Liver (tissue), 8 donors: ENCODE measurements at regions not wholly inside any gene's neighbourhood (a gene's known extent, or its start where the extent isn't known, plus 50 kb on each side); places are given as distances from the start of the nearest gene placed in this dataset.

Experiments used
- DNase-seq: peaks from one replicate; pipeline ENCODE4 v3.0.0-alpha.2; 2017; ENCODE audit warnings: low spot score
- H3K27ac ChIP-seq, 2 donors: one replicate each; pipeline ENCODE4 v1.7.0; 2013; ENCODE audit warnings: inconsistent platforms in 2 of 2, low read length in 2 of 2, control low read depth in 1 of 2, low read depth in 1 of 2, mild to moderate bottlenecking in 1 of 2
- H3K27me3 ChIP-seq, 4 donors: one replicate each; pipeline versions ENCODE4 v1.6.1 to v1.7.0; 2013; ENCODE audit warnings: low read length in 3 of 4, inconsistent platforms in 1 of 4, mild to moderate bottlenecking in 1 of 4, moderate library complexity in 1 of 4; ENCODE audit not compliant: control insufficient read depth in 4 of 4, insufficient read depth in 4 of 4
- H3K36me3 ChIP-seq, 4 donors: one replicate each; pipeline versions ENCODE4 v1.6.1 to v1.7.0; 2013; ENCODE audit warnings: low read length in 3 of 4, mild to moderate bottlenecking in 3 of 4, low read depth in 1 of 4, moderate library complexity in 1 of 4; ENCODE audit not compliant: control insufficient read depth in 4 of 4, insufficient read depth in 3 of 4
- H3K4me1 ChIP-seq, 4 donors: one replicate each; pipeline versions ENCODE4 v1.6.1 to v1.7.0; 2013; ENCODE audit warnings: low read length in 3 of 4, mild to moderate bottlenecking in 3 of 4, moderate library complexity in 1 of 4; ENCODE audit not compliant: control insufficient read depth in 4 of 4, insufficient read depth in 4 of 4
- H3K4me3 ChIP-seq, 3 donors: one replicate each; pipeline versions ENCODE4 v1.6.1 to v1.7.0; 2013; ENCODE audit warnings: low read length in 3 of 3, control low read depth in 1 of 3, low read depth in 1 of 3, mild to moderate bottlenecking in 1 of 3
- H3K9ac ChIP-seq, 2 donors: one replicate each; pipeline ENCODE4 v1.7.0; 2013; ENCODE audit warnings: low read length in 2 of 2, mild to moderate bottlenecking in 2 of 2, moderate library complexity in 2 of 2, control low read depth in 1 of 2, low read depth in 1 of 2
- H3K9me3 ChIP-seq, 4 donors: one replicate each; pipeline versions ENCODE4 v1.6.1 to v1.7.0; 2013; ENCODE audit warnings: low read length in 3 of 4; ENCODE audit not compliant: control insufficient read depth in 4 of 4
- EGR1 ChIP-seq, 2 donors: IDR thresholded peaks; 2 replicates each; pipeline ENCODE4 v1.6.1; 2016 to 2018; ENCODE audit warnings: antibody characterized with exemption in 2 of 2, low read depth in 2 of 2
- FOXA1 ChIP-seq: IDR thresholded peaks from 2 replicates; pipeline ENCODE4 v1.6.1; 2016; ENCODE audit warnings: antibody characterized with exemption
- FOXA2 ChIP-seq: IDR thresholded peaks from 2 replicates; pipeline ENCODE4 v1.6.1; 2016; ENCODE audit warnings: antibody characterized with exemption
- GABPA ChIP-seq, 2 donors: IDR thresholded peaks in 1 of 2; conservative IDR thresholded peaks in 1 of 2; 2 replicates each; pipeline ENCODE4 v1.6.1; 2016; ENCODE audit warnings: antibody characterized with exemption in 2 of 2, mild to moderate bottlenecking in 1 of 2, moderate library complexity in 1 of 2
- HNF4A ChIP-seq, 2 donors: conservative IDR thresholded peaks; 2 replicates each; pipeline ENCODE4 v1.6.1; 2016; ENCODE audit warnings: antibody characterized with exemption in 2 of 2, mild to moderate bottlenecking in 2 of 2
- HNF4G ChIP-seq: IDR thresholded peaks from 2 replicates; pipeline ENCODE4 v1.6.1; 2016; ENCODE audit warnings: antibody characterized with exemption
- JUND ChIP-seq, 2 donors: IDR thresholded peaks; 2 replicates each; pipeline ENCODE4 v1.6.1; 2016; ENCODE audit warnings: antibody characterized with exemption in 2 of 2
- NR2F2 ChIP-seq: IDR thresholded peaks from 2 replicates; pipeline ENCODE4 v1.6.1; 2016; ENCODE audit warnings: antibody characterized with exemption
- RAD21 ChIP-seq, 2 donors: IDR thresholded peaks; 2 replicates each; pipeline ENCODE4 v1.6.1; 2016; ENCODE audit warnings: antibody characterized with exemption in 2 of 2, mild to moderate bottlenecking in 2 of 2
- RXRA ChIP-seq, 2 donors: IDR thresholded peaks; 2 replicates each; pipeline ENCODE4 v1.6.1; 2017 to 2018; ENCODE audit warnings: antibody characterized with exemption in 2 of 2, mild to moderate bottlenecking in 1 of 2
- SP1 ChIP-seq: IDR thresholded peaks from 2 replicates; pipeline ENCODE4 v1.6.1; 2018; ENCODE audit warnings: antibody characterized with exemption, mild to moderate bottlenecking
- TAF1 ChIP-seq: conservative IDR thresholded peaks from 2 replicates; pipeline ENCODE4 v1.6.1; 2016; ENCODE audit warnings: antibody characterized with exemption, mild to moderate bottlenecking
- YY1 ChIP-seq: IDR thresholded peaks from 2 replicates; pipeline ENCODE4 v1.6.1; 2016; ENCODE audit warnings: antibody characterized with exemption, mild to moderate bottlenecking
- WGBS: extraction: QIAGEN DNeasy Blood & Tissue Kit; methylation state at CpG from one replicate; pipeline ENCODE4 v1.1.7; 2013; 5-methylcytosine and 5-hydroxymethylcytosine counted together
- TF ChIP-seq, protein P1 (sequence below): fragments of 150-350 bp; IDR thresholded peaks from 2 replicates; pipeline ENCODE4 v1.5.1; 2017; ENCODE audit warnings: improper control_type of control experiment, low read depth, low read length; ENCODE audit not compliant: missing input control
- TF ChIP-seq, protein P2 (sequence below): IDR thresholded peaks from 2 replicates; pipeline ENCODE4 v1.6.1; 2016; ENCODE audit warnings: antibody characterized with exemption
- TF ChIP-seq, protein P3 (sequence below): IDR thresholded peaks from 2 replicates; pipeline ENCODE4 v1.6.1; 2016; ENCODE audit warnings: antibody characterized with exemption
- TF ChIP-seq, protein P4 (sequence below): IDR thresholded peaks from 2 replicates; pipeline ENCODE4 v1.6.1; 2016; ENCODE audit warnings: antibody characterized with exemption
- TF ChIP-seq, protein P5 (sequence below): IDR thresholded peaks from 2 replicates; pipeline ENCODE4 v1.6.1; 2016; ENCODE audit warnings: antibody characterized with exemption, mild to moderate bottlenecking
- donor health status: healthy.
- donor health status: healthy.
- donor health status: healthy.
- donor health status: healthy.
- donor health status: healthy.

DNA sequence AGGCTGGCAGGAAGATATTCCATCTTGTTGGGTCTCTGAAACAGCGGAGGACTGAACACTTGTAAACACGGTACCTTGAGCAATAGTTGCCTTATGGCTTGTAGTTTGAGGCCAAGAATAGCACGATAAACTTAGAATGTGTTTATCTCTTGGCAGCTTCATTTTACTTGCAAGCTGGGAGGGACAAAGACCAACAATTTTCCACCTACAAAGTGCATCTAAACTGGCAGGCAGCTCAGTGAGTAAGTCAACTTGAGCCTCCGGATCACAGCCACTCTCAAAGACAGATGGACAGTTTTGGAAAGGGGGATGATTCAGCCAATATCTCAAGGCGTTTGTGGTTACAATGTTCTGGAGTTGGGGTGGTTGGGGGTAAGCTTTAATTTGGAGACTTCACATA, 652.6 kb downstream of the CETN3 start:
- 74% methylated on average over 5 of the region's 5 CpGs for WGBS
- no peak for DNase-seq
- Histone ChIP-seq H3K4me1 (no peaks in the 10 kb centered on the region), H3K9me3 (no peaks in the 10 kb centered on the region), H3K4me3 (no peak overlapping the region), H3K27me3 (no peaks in the 10 kb centered on the region), H3K36me3 (no peaks in the 10 kb centered on the region), H3K27ac (no peak overlapping the region), H3K9ac (no peak overlapping the region)
- no peak for TF ChIP-seq TAF1
- TF ChIP-seq, protein P1, sequence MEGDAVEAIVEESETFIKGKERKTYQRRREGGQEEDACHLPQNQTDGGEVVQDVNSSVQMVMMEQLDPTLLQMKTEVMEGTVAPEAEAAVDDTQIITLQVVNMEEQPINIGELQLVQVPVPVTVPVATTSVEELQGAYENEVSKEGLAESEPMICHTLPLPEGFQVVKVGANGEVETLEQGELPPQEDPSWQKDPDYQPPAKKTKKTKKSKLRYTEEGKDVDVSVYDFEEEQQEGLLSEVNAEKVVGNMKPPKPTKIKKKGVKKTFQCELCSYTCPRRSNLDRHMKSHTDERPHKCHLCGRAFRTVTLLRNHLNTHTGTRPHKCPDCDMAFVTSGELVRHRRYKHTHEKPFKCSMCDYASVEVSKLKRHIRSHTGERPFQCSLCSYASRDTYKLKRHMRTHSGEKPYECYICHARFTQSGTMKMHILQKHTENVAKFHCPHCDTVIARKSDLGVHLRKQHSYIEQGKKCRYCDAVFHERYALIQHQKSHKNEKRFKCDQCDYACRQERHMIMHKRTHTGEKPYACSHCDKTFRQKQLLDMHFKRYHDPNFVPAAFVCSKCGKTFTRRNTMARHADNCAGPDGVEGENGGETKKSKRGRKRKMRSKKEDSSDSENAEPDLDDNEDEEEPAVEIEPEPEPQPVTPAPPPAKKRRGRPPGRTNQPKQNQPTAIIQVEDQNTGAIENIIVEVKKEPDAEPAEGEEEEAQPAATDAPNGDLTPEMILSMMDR: no peak

DNA sequence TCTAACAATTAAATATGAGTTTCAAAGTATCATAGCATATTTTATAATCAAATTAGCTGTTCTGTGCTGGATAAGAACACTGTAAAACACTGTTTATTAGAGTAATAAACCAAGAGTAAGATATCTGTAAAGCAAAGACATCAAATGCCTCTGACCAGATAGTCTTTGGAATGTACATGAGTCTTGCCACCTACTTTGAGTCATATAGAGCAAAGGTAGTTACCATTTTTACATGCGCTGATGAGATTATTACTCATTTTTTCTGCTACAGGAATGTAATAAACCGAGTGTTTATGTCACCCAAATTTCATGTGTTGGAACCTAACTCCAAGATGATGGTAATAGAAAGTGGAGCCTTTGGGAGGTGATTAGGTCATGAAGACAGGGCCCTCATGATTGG, 654.5 kb downstream of the CETN3 start:
- TF ChIP-seq RXRA (IDR thresholded peaks at IDR 0.05) (no peak), GABPA (IDR thresholded peaks at IDR 0.05 in 1 of 2, conservative IDR thresholded peaks at IDR 0.05 in 1 of 2) (no peak), SP1 (no peak), YY1 (no peak), EGR1 (IDR thresholded peaks at IDR 0.05; ENCODE audit: low read depth in 2 of 2) (no peak), FOXA2 (no peak), HNF4G (no peak), JUND (IDR thresholded peaks at IDR 0.05) (no peak), HNF4A (conservative IDR thresholded peaks at IDR 0.05) (no peak), TAF1 (no peak), RAD21 (IDR thresholded peaks at IDR 0.05) (no peak), FOXA1 (no peak), NR2F2 (no peak)
- TF ChIP-seq, protein P2, sequence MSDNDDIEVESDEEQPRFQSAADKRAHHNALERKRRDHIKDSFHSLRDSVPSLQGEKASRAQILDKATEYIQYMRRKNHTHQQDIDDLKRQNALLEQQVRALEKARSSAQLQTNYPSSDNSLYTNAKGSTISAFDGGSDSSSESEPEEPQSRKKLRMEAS: no peak
- TF ChIP-seq, protein P3, sequence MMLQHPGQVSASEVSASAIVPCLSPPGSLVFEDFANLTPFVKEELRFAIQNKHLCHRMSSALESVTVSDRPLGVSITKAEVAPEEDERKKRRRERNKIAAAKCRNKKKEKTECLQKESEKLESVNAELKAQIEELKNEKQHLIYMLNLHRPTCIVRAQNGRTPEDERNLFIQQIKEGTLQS: no peak
- TF ChIP-seq, protein P1: no peak
- TF ChIP-seq, protein P4, sequence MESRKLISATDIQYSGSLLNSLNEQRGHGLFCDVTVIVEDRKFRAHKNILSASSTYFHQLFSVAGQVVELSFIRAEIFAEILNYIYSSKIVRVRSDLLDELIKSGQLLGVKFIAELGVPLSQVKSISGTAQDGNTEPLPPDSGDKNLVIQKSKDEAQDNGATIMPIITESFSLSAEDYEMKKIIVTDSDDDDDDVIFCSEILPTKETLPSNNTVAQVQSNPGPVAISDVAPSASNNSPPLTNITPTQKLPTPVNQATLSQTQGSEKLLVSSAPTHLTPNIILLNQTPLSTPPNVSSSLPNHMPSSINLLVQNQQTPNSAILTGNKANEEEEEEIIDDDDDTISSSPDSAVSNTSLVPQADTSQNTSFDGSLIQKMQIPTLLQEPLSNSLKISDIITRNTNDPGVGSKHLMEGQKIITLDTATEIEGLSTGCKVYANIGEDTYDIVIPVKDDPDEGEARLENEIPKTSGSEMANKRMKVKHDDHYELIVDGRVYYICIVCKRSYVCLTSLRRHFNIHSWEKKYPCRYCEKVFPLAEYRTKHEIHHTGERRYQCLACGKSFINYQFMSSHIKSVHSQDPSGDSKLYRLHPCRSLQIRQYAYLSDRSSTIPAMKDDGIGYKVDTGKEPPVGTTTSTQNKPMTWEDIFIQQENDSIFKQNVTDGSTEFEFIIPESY: no peak
- TF ChIP-seq, protein P5, sequence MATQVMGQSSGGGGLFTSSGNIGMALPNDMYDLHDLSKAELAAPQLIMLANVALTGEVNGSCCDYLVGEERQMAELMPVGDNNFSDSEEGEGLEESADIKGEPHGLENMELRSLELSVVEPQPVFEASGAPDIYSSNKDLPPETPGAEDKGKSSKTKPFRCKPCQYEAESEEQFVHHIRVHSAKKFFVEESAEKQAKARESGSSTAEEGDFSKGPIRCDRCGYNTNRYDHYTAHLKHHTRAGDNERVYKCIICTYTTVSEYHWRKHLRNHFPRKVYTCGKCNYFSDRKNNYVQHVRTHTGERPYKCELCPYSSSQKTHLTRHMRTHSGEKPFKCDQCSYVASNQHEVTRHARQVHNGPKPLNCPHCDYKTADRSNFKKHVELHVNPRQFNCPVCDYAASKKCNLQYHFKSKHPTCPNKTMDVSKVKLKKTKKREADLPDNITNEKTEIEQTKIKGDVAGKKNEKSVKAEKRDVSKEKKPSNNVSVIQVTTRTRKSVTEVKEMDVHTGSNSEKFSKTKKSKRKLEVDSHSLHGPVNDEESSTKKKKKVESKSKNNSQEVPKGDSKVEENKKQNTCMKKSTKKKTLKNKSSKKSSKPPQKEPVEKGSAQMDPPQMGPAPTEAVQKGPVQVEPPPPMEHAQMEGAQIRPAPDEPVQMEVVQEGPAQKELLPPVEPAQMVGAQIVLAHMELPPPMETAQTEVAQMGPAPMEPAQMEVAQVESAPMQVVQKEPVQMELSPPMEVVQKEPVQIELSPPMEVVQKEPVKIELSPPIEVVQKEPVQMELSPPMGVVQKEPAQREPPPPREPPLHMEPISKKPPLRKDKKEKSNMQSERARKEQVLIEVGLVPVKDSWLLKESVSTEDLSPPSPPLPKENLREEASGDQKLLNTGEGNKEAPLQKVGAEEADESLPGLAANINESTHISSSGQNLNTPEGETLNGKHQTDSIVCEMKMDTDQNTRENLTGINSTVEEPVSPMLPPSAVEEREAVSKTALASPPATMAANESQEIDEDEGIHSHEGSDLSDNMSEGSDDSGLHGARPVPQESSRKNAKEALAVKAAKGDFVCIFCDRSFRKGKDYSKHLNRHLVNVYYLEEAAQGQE: no peak
- no peak overlapping the region for H3K4me3 ChIP-seq
- H3K27me3 ChIP-seq: no peaks in the 10 kb centered on the region
- H3K36me3 ChIP-seq: no peaks in the 10 kb centered on the region
- H3K4me1 ChIP-seq: no peaks in the 10 kb centered on the region
- no peak overlapping the region for H3K27ac ChIP-seq
- no peak for DNase-seq
- no peaks in the 10 kb centered on the region for H3K9me3 ChIP-seq
- 76% methylated on average over 2 of the region's 2 CpGs for WGBS
- no peak overlapping the region for H3K9ac ChIP-seq
